NT2/D1 (cell line): ENCODE measurements at regions not wholly inside any gene's neighbourhood (a gene's known extent, or its start where the extent isn't known, plus 50 kb on each side); places are given as distances from the start of the nearest gene placed in this dataset.
A peak's percentile ranks its signal among the peaks of the same experiment; 100 is the strongest.

Experiments used
- DNase-seq: peaks from one replicate; pipeline ENCODE4 v3.0.0-alpha.2; 2011; ENCODE audit warnings: low read depth, low spot score
- H3K27me3 ChIP-seq: 2 replicates; pipeline ENCODE4 v1.6.0; 2011; ENCODE audit warnings: mild to moderate bottlenecking; ENCODE audit not compliant: insufficient read length, insufficient read depth
- H3K36me3 ChIP-seq: 2 replicates; pipeline ENCODE4 v1.6.1; 2011; ENCODE audit warnings: mild to moderate bottlenecking, low read length, mixed read lengths; ENCODE audit not compliant: insufficient read depth, insufficient read length
- H3K4me1 ChIP-seq: 2 replicates; pipeline ENCODE4 v1.5.1; 2011; ENCODE audit not compliant: insufficient read depth, insufficient read length
- H3K4me3 ChIP-seq: 2 replicates; pipeline ENCODE4 v1.5.1; 2011; ENCODE audit warnings: low read depth; ENCODE audit not compliant: insufficient read length
- H3K9ac ChIP-seq: 2 replicates; pipeline ENCODE4 v1.6.0; 2011; ENCODE audit warnings: low read depth; ENCODE audit not compliant: insufficient read length
- H3K9me3 ChIP-seq: 2 replicates; pipeline ENCODE4 v1.5.1; 2011; ENCODE audit warnings: mild to moderate bottlenecking, low read length; ENCODE audit not compliant: insufficient read depth
- SUZ12 ChIP-seq: IDR thresholded peaks from 2 replicates; pipeline ENCODE4 v1.6.1; 2011; ENCODE audit not compliant: insufficient read length, insufficient read depth; ENCODE audit errors: extremely low read depth
- YY1 ChIP-seq: IDR thresholded peaks from 2 replicates; pipeline ENCODE4 v1.6.1; 2011; ENCODE audit not compliant: insufficient read length, insufficient read depth
- ZNF274 ChIP-seq: IDR thresholded peaks from 2 replicates; pipeline ENCODE4 v1.6.1; 2011; ENCODE audit warnings: mild to moderate bottlenecking, low read depth, low read length

DNA sequence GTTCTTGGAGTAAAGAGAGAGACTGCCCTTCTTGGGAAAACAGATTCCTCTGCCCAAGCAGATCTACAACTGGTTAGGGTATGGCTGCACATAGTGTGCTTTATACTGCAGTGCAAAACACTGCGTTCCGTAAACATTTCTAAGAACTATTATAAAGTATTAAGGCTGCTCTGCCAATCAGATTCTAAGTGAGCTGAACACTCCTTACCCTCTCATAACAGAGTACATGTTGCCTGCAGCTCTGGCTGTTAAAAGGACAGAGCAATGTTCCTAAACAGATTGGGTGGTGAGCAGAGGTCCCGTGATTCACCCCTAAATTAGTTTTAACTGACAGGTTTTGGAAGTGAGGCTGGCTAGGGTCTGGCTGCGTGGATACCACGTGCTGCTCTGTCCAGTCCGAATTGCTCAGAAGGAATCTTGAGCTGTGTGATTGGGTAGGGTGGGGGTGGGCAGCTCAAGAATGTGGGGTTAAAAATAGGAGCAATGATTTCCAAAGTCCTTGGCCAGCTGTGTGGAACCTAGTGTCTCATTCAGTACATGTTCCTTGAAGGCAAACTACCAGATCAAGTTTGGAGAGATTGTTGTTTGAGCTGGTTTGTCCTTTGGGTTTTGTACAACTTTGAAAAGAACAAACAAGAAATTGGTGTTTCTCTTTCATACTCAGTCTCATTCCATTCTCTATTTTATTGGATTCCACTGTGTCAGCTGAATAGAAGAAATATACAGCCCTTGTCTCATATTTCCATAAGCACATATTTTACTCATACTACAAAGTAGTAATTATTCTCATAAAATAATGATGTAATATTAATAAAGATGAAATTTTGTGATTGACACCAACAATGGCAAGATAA lies 497.6 kb upstream of the CD180 start:
- TF ChIP-seq ZNF274 (no peak), YY1 (no peak)
- no peak for DNase-seq

DNA sequence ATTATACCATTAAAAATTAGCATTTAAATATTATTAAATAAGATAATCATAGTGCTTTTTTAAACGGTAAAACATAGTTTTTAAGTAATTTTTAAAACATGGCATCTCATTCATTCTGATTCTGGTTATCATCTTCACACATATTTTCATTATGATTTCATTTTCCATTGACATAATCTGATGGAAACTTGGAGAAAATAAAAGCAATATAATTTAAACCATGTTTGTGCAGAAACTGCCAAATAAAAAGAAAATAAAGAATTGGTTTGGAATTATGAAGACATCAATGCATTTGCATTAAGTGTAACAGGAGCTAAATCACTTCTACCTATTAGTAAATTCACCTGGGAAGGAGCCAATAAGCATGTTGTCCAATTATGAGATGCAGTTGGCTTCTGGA lies 490.1 kb upstream of the CD180 start:
- H3K9me3 ChIP-seq, result no peaks in the 10 kb centered on the region
- no peaks in the 10 kb centered on the region for H3K27me3 ChIP-seq
- TF ChIP-seq SUZ12 (no peak), ZNF274 (no peak), YY1 (no peak)
- H3K9ac ChIP-seq, result no peak overlapping the region
- H3K4me3 ChIP-seq, result no peak overlapping the region
- no peaks in the 10 kb centered on the region for H3K4me1 ChIP-seq
- H3K36me3 ChIP-seq, result no peaks in the 10 kb centered on the region
- DNase-seq, result no peak

More for the DNA sequence above, 497.6 kb upstream of the CD180 start:
- H3K36me3 ChIP-seq, result no peaks in the 10 kb centered on the region
- no peaks in the 10 kb centered on the region for H3K9me3 ChIP-seq
- no peak overlapping the region for H3K9ac ChIP-seq
- no peak overlapping the region for H3K4me3 ChIP-seq
- H3K4me1 ChIP-seq, result no peaks in the 10 kb centered on the region
- no peaks in the 10 kb centered on the region for H3K27me3 ChIP-seq

DNA sequence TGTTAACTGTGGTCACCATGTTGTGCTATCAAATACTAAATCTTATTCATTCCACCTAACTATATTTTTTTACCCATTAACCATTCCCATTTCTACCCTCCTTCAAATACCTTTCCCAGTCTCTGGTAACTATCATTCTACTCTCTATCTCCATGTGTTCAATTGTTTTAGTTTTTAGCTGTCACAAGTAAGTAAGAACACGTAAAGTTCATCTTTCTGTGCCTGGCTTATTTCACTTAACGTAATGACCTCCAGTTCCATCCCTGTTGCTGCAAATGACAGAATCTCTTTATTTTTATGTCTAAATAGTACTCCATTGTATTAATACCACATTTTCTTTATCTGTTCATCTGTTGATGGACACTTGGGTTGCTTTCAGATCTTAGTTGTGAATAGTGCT lies 485.1 kb upstream of the CD180 start:
- Histone ChIP-seq H3K27me3 (no peaks in the 10 kb centered on the region), H3K9me3 (no peaks in the 10 kb centered on the region), H3K4me1 (no peaks in the 10 kb centered on the region), H3K36me3 (no peaks in the 10 kb centered on the region), H3K4me3 (no peak overlapping the region), H3K9ac (no peak overlapping the region)
- TF ChIP-seq SUZ12 (no peak), YY1 (no peak), ZNF274 (no peak)
- no peak for DNase-seq

DNA sequence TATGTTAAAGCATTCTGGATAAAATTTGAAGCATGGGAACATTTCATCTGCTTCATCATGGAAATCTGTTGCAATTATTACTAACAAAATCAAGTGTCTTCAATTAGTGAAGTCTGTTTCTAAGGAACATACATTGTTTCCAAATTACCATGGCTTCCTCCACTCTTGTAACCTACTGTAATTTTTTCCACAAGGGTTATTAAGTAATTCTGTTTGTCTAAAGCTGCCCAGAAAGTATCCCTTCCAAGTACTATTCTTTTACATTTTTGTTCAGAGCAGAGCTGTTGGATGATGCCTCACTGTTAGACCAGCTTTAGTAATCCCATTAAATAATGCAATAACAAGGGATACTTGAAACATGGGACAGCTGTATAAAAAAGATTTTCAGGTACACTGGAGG lies 483.5 kb upstream of the CD180 start:
- Histone ChIP-seq H3K4me3 (no peak overlapping the region), H3K4me1 (no peaks in the 10 kb centered on the region), H3K9me3 (no peaks in the 10 kb centered on the region), H3K36me3 (no peaks in the 10 kb centered on the region), H3K9ac (no peak overlapping the region), H3K27me3 (no peaks in the 10 kb centered on the region)
- TF ChIP-seq YY1, result no peak
- TF ChIP-seq SUZ12, result no peak
- no peak for TF ChIP-seq ZNF274
- no peak for DNase-seq

DNA sequence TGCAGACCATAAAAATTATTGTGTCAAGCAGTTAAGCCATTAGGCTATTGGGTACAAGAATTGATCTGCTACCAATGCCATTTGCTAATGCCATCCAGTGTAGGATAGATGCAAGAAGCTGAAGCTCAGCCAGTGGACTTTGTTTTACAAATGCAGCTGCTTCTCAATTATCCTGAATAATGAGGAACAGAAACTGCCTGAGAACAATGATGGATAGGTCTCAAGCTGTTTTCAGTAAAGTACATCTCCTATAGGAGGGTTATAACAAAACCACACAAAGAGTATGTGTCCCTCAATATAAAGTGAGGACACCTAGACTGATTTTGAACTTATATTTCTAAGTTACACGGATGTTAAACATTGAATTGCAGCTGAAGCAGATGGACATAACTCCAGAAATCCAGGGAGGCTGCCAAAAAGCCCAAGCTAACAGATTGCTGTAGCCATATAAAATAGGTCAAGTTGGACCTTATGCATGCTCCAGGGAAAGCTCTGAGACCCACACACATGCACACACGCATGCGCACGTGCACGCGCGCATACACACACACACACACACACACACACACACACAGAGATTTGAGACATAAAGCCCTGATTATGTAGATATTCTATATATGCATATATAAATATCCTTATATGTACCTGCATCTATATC lies 482.7 kb upstream of the CD180 start:
- no peaks in the 10 kb centered on the region for H3K4me1 ChIP-seq
- no peaks in the 10 kb centered on the region for H3K27me3 ChIP-seq
- peak; percentile 1 for DNase-seq
- H3K9ac ChIP-seq, result no peak overlapping the region
- H3K4me3 ChIP-seq, result no peak overlapping the region
- TF ChIP-seq YY1, result no peak
- no peak for TF ChIP-seq ZNF274
- TF ChIP-seq SUZ12, result no peak
- H3K36me3 ChIP-seq, result no peaks in the 10 kb centered on the region
- H3K9me3 ChIP-seq, result no peaks in the 10 kb centered on the region

DNA sequence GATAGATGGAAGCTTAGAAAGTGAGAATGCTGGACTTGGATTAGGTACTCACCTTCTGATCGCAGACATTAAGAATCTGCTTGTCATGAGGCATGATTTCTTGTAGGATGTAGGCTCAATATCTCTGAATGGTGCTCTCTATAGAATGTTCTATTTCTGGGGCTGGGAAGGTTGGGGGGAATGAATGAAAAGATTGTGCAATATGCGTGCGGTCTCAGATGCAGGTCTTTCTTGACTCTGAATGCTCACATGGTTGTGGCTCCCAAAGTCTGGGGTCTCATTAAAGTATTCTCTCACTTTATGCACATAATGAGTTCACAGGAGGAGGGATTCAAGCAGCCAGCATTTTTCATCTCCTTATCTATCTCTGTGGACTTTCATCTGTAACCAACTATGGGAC lies 482.0 kb upstream of the CD180 start:
- DNase-seq, result no peak
- no peaks in the 10 kb centered on the region for H3K4me1 ChIP-seq
- no peaks in the 10 kb centered on the region for H3K27me3 ChIP-seq
- no peaks in the 10 kb centered on the region for H3K36me3 ChIP-seq
- no peak overlapping the region for H3K4me3 ChIP-seq
- no peaks in the 10 kb centered on the region for H3K9me3 ChIP-seq
- no peak overlapping the region for H3K9ac ChIP-seq
- TF ChIP-seq ZNF274 (no peak), SUZ12 (no peak), YY1 (no peak)

DNA sequence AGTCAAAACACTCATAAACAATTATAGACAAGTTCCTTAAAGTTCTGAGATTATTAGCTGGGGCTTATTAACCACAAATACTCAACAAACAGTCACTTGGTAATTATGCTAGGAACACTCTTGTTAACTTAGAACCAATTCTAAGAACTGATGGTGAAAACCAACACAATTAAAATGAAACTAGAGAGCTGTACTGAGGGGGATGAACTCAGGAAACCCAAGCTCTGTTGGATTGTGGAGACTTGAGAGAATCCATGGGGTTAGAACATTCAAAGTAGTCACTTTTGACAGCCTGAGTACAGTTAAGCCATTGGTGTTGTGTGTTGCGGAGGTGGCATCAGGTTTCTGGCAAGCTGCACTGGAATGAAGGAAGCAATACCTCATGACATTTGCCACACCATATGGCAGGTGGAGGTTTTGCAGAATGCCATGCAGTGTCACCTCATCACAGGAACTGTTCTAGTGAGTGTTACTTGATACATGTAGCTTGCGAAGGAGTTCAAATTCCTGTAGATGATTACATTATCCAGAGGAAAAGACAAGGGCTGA lies 480.9 kb upstream of the CD180 start:
- TF ChIP-seq ZNF274 (no peak), SUZ12 (no peak), YY1 (no peak)
- no peaks in the 10 kb centered on the region for H3K4me1 ChIP-seq
- no peaks in the 10 kb centered on the region for H3K27me3 ChIP-seq
- H3K36me3 ChIP-seq, result no peaks in the 10 kb centered on the region
- no peak overlapping the region for H3K9ac ChIP-seq
- no peak overlapping the region for H3K4me3 ChIP-seq
- DNase-seq, result no peak
- H3K9me3 ChIP-seq, result no peaks in the 10 kb centered on the region
